HG03354 (cell line): ENCODE measurements at regions not wholly inside any gene's neighbourhood (a gene's known extent, or its start where the extent isn't known, plus 50 kb on each side); places are given as distances from the start of the nearest gene placed in this dataset.

Experiments
- ATAC-seq: cut with Tn5 transposase; IDR thresholded peaks from one replicate; pipeline ENCODE4 v1.9.1; 2021; ENCODE audit warnings: mild to moderate bottlenecking; ENCODE audit not compliant: unreplicated experiment, poor library complexity, severe bottlenecking

GRCh38 chr2:51256736-51257135, 224.8 kb upstream of the NRXN1 start:
- no peak for ATAC-seq

GRCh38 chr2:51251356-51251755, 219.4 kb upstream of the NRXN1 start:
- ATAC-seq: no peak

DNA sequence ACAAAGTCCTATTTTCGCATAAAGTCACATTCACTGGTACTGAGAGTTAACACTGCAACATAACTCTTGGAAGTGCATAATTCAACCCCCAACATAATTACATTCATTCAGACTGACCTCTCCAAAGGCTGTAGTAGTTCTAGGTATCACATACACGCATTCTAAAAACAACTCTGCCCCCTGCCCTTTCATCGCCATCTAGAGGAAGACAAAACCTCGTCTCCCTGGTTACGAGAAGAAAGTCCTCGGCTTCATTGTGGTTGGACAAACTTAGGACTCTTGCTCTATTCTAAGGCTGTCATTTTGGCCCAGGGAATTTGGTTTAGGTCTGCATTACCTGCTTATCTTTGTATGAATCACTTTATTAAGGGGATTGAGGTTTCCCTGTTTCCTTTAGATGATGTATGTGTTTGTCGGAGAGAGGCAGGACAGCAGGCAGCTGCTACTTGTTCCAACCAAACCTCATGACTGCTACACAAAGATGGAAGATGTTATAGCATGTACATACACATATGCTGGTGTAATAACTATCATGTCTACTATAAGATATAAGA, 215.4 kb upstream of the NRXN1 start:
- no peak for ATAC-seq

- ATAC-seq: no peak
Measured at GRCh38 chr2:51243892-51244535, 212.1 kb upstream of the NRXN1 start.

- ATAC-seq: no peak
Measured at GRCh38 chr2:51237626-51238271, 205.8 kb upstream of the NRXN1 start.

- ATAC-seq: no peak
Measured at GRCh38 chr2:51232027-51232426, 200.1 kb upstream of the NRXN1 start.

DNA sequence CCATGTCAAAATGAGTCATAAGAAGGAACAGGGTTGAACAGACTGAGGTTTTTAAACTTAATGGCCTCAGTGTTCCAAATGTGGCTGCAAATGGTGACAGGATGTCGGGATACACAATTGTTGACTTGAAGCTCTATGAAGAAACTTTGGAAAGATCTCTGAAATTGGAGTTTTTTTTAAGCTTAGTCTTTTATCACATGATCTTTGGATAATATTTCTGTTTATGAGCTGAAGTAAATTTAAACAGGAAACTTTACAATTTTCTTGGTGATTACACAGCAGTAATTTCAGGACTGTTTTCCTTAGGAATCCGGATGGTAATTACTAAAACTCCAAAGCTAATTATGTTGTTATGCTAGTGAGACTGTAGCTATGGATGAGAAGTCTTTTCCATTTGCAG, 199.1 kb upstream of the NRXN1 start:
- no peak for ATAC-seq

- no peak for ATAC-seq
Measured at GRCh38 chr2:51225377-51225776, 193.4 kb upstream of the NRXN1 start.

DNA sequence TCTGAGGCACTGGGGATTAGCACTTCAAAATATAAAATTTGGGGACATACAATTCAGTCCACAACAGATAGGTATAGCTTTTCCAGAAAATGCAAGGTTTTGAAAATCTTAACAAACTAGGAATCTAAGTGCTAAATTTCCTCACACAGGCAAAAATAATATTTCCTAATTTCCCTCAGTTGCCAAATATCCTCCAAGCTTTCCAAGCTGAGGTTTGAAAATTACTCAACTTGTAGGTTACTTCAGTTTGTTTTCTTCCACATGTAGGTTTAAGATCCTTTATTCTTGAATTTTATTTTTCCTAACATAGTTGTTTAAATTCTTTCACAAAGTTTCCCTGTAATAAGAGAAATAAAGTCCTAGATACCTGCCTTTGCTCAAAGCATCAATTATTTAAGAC, 192.9 kb upstream of the NRXN1 start:
- ATAC-seq: no peak

DNA sequence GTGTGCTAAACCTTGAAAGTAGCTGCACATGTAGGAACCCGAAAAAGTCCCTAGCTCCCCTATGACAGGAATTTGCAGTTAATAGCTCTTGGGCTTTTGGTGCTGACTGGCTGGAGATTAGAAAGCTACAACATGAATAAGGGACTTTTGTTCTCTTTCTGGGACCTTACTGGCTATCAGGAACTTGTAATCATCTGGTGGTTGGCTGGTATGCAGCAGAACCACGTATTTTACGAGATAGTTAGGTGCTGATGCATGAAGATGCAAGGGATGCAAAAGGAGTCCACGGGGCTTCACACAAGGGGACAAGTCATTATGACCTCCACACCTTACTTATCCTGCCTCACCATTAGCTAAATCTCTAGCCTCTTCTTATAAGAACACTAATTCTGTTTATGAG, 190.2 kb upstream of the NRXN1 start:
- no peak for ATAC-seq

DNA sequence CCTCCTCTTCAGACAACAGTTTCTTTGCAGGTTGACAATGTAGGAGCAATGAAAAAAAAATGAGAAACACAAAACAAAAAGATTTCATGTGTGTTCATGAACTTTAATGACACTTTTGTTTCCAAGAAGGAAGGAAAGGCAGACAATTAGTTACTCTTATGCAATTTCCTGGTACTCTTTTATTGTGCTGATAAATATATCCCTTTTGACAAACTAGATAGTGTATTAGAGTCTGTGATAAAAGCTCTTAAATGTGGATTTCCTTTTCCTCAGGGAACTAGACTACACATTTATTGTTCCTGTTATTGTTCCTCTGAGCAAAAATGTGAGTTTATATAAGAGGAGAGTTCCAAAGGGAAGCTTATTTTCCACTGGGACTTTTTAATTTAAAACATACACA, 188.7 kb upstream of the NRXN1 start:
- ATAC-seq: no peak

- ATAC-seq: no peak
Measured at GRCh38 chr2:51220080-51220479, 188.1 kb upstream of the NRXN1 start.

DNA sequence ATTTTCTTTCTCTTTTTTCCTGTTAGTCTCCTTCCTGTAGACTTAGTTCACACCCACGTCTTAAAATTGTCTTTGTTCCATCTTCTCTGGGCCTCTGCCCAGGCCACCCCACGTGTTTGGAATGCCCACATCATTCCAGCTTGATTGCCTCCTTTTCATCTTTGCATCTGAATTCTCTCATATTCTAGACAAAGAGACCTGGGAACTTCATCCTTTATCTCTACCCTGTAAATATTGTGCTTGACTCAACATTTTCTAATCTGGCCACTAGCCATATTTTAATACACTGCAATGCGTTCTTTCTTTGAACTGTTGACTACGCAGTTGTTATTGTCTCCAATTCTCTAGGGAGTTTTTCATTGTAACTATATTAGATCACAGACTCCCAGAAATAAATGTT, 187.5 kb upstream of the NRXN1 start:
- ATAC-seq: no peak

GRCh38 chr2:51218047-51218446, 186.1 kb upstream of the NRXN1 start:
- no peak for ATAC-seq

GRCh38 chr2:51213826-51214225, 181.9 kb upstream of the NRXN1 start:
- no peak for ATAC-seq

DNA sequence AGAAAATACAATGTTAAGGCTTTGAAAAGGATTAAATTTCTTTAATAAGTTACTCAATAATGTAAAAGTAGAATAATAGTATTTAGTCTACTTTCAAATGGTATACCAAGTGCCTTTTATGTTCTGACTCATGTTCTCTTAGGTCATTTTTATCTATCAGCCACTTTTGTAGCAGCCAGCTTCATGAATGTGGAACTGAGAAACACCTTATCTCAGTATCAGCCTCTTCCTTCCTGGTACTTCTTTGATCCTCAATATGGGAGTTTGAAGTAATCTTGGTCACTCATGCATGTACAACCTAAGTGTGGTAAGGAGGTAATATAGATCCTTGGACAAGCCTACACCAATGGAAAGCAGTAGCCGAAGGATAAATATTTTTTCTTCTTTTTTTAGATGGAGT, 180.4 kb upstream of the NRXN1 start:
- ATAC-seq: no peak

DNA sequence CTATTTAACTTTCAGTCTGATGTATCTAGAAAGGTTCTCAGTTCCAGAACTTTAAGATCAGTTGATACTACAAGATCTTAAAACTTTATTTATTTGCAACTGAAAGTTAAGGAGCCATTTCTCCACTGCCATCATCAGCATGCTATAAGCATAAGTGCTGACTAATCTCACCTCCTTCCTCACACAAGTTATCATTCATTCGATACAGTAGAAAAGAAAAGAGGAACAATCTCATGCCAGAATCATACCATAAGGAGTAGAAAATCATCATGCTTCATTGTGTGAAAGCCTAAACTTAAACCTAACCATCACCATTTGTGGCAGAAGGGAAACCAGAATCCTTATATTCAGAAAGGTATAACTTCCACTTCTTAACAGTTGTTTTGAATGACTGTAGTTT, 176.6 kb upstream of the NRXN1 start:
- ATAC-seq: no peak

GRCh38 chr2:51201295-51201694, 169.4 kb upstream of the NRXN1 start:
- no peak for ATAC-seq

DNA sequence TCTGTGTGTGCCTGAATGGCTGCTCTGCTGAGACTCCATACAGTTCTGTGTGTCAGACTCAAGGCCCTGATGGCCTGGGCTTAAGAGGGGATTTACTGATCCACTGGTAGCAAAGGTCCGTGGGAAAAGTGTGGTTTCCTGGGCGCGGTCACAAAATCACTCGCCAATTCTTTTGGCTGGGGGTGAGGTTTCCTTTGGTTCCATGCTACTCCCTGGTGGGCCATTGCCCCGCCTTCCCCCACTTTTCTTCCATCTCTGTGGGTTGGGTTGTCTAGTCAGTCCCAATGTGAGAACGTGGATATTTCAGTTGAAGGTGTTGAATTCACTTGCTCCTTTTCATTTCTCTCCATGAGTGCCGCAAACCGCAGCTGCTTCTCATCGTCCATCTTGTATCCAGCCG, 162.7 kb upstream of the NRXN1 start:
- no peak for ATAC-seq

DNA sequence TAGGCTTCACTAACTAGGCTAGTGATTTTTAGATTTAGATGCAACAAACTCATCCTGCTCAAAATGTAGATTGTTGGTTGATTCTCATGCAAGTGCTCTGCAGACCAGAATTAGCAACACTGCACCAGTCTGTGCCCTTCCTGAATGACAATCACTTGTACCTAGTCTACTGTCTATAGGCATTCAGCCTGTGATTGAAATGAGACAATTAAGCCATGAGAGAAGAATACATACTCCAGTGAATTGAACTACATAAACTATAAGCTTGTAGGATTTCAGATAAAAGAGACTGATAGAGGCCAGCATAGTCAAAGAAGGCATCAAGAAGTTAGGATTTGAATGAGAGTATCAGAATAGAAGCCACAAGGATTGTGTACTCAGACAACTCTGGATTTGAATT, 138.3 kb upstream of the NRXN1 start:
- no peak for ATAC-seq

DNA sequence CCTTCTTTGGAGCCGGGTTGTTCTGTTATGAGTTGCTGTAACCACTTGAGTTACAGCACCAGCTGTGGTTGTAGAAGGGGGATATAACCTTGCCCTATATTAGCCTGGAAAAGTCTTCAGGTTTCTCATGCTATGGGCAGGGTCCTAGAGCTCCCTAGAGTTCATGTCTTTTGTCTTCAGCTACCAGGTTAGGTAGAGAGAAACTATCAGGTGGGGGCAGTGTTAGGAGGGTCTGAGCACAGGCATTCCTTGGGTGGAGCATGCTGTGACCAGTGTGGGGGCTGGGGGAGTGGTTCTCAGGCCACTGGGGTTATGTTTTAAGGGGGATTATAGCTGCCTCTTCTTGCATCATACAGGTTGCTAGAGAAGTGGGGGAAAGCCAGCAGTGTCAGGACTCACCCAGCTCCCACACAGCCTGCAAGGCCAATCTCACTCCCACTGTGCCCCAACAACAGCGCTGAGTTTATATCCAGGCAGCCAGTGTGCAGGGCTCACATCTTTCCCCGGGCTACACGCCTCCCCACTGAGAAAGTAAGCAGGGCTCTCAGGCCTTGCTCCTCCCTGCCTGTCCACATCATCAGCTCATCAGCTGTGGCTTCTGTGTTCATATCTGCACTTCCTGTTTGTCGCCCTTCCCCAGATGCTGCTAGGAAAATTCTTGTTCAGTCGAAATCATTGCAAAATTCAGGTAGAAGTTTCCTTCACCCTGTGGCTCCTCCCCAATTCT, 133.8 kb upstream of the NRXN1 start:
- no peak for ATAC-seq
